ENCODE measurements at regions not wholly inside any gene's neighbourhood (a gene's known extent, or its start where the extent isn't known, plus 50 kb on each side); places are given as distances from the start of the nearest gene placed in this dataset.
A peak's percentile ranks its signal among the peaks of the same experiment; 100 is the strongest.
"Not testable (repeated sequence)": the region's sequence is repeated elsewhere in the genome, so short reads cannot be mapped to it uniquely, and the experiment has no call there.

DNA sequence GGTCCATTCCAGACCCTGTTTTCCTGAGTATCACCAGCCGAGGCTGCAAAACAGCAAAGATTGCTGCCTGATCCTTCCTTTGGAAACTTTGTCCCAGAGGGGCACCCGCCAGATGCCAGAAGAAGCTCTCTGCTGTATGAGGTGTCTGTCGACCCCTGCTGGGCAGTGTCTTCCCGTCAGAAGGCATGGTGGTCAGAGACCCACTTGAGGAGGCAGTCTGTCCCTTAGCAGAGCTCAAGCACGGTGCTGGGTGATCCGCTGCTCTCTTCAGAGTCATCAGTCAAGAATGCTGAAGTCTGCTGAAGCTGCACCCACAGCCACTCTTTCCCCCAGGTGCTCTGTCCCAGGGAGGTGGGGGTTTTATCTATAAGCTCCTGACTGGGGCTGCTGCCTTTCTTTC lies 1121.2 kb downstream of the NSUN3 start:
- no peak for DNase-seq

DNA sequence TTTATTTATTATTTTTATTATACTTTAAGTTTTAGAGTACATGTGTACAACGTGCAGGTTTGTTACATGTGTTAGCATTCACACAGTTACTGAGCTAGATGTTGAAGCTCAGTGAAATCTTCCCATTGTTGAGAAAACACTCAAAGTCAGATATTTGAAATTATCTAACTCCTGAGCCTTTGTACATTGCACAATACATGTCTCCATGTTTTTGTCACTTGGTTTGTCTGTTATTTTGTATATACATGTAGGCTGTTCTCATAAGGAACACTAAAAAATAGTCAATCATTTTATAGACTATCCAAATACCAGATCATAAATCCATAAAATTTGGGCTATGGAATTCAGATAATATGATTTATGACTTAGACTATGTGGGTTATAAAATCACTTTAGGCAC lies 1126.5 kb downstream of the NSUN3 start:
- no peak for DNase-seq

DNA sequence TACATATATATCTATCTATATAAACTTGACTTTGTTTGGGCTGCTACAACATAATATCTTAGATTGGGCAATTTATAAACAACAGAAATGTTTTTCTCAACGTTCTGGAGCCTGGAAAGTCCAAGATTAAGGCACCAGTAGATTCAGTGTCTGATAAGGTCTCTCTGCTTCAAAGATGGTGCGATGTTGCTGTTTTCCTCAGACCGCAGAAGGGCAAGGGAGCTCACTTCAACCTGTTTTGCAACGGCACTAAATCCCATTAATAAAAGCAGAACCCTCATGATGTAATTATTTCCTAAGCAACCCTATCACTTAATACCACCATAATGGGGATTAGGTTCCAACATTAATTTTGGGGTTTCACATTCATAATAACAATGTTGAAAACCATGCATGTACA lies 1134.8 kb downstream of the NSUN3 start:
- no peak for DNase-seq

DNA sequence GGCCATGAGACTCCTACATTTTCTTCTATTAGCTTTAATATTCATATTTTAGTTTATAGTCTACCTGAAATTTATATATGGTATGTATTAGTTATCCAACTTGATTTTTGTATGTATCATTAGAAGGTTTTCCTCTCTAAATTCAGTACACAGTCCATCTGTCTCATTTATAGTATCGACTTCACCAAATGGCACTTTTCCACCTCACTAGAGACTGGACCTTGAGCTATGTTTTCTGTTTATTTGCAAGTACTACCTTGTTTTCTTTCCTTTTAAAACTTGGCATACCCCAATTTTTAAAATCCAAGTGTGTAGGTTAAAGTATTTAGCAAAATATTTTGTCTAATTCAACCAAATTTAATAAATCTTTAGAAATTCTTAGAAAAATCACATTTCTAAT lies 1137.5 kb downstream of the NSUN3 start:
- DNase-seq = peak in 1 of 14 donors; percentile 9

DNA sequence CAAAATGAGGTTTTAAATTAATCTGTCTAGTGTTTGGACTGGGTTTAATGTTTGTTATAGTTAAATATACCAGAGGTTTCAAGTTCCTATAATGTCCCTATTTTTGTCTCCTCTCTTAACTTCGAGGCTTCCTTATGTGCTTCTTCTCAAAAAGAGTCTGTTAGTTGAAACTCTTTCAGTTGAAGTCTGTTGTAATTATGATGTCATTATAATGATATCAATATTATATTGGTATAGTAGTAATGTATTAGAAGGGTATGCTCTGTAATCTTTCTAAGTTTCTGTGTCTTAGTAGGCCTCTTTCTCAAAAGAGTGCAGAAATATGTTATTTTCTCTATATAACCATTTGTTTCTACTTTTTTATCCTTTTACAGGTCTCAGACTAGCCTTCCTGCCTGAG lies 1148.0 kb downstream of the NSUN3 start:
- no peak for DNase-seq

DNA sequence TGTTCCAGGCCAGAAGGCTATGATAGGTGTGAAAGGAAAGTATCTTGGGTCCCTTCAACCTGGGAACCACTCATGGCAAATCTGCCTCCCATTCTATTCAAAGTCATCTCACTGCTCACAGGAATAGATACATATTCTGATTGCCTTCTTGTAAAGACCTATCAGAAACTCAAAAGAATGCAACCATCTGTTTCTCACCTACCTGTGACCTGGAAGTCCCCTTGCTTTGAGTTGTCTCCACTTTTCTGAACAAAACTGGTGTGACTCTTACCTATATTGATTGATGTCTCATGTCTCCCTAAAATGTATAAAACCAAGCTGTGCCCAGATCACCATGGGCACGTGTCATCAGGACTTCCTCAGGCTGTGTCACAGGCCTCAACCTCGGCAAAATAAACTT lies 1149.3 kb downstream of the NSUN3 start:
- DNase-seq = no peak

DNA sequence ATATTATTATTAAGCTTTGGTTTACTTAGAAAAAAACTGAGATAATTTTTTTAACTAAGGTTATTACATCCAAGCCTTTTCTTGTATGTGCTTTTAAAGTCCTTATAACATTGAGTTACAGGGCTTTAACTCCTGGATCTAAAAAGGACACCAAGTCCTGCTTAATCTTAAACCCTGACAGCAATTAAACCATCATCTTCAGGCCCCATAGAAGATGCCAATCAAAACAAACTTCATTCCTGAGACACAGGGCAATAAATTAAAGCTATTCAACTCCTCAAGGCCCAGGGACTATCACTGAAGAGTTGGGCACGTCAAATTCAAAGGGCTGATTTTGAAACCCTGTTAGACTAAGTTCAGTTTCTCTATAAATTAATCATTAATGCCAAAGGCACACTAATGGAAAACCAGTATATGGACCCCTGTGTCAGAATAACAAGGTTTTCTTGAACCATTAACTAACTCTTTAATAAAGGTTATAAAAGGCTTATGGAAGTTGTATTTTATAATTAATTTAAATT lies 1152.6 kb downstream of the NSUN3 start:
- DNase-seq = no peak

DNA sequence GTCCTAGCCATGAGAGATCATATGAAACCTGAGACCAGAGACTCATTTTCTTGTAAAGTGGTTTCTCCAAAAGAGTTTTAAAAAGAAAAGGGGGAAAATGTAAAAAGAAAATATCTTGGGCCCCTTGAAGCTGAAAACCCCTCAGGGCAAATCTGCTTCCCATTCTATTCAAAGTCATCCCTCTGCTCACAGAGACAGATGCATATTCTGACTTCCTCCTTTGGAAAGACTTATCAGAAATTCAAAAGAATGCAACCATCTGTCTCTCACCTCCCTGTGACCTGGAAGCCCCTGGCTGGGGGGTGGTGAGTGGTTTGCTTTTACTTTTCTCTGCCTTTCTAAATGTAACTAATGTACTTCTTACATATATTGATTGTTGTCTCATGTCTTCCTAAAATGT lies 1154.8 kb downstream of the NSUN3 start:
- DNase-seq = no peak

DNA sequence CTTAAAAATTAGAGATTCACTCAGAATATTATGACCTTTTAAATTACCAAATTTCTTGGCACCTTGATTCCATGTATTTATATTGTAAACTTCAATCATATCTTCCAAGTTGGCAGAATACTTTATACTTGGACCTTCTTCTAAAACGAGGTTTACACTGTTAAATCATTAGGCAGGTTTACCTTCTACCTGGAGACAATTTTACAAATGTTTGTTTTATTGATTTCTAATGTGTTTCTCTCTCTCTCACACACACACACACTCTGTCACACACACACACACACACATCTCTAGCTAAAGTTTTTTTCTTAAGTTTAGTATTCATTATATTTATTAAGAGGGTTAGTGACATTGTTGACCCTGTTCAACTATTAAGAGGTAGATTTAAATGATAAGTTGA lies 1155.6 kb downstream of the NSUN3 start:
- DNase-seq = no peak

DNA sequence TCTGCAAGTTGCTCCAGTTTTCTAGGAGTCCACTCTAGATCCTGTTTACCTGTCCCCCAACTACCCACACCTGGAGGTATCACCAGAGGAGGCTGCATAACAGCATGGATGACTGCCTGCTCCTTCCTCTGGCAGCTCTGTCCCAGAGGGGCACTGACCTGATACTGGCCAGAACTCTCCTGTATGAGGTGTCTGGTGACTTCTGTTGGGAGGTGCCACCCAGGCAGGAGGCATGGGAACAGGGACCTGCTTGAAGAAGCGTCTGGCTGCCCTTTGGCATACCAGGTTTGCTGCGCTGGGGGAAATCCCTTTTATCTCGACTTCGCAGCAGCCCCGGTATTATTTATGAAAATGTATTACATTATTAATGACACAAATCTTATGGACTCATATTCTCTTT lies 1163.6 kb downstream of the NSUN3 start:
- DNase-seq = no peak

DNA sequence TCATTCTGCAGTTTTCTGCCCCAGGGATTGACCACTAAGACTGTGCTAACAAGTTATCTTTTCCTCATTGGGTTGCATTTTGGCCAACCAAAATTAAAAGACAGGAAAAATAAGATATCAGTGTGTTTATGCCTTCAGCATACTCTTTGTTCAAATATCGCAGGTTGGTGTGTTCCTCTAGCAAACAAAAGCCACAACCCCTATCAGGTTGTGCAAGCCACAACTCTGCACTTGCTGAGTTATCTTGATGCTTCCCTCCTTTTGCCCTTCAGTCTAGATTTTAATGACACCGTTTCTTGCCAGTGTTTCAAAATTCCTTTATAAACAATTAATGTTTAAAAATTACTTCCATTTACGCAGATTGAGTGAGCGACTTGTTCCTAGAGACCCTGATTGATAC lies 1164.2 kb downstream of the NSUN3 start:
- DNase-seq = no peak

DNA sequence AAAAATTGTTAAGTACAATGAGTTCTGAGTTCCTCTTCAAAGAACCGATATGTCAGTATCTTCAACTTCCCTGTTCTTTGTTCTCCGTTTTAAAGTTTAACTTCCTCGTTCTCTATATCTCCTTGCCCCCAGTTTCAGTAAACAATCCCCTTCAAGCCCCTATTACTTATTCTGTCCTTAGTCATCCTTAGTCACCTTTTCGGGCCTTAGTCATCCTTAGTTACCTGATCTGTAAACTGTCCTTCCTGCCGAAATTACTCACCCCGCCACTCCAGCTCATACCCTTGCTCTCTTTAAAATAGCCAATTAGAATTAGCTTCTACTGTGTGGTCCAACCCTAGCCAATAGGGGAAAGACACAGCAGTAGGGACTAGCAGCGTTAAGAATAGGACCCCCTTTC lies 1165.6 kb downstream of the NSUN3 start:
- DNase-seq = no peak

DNA sequence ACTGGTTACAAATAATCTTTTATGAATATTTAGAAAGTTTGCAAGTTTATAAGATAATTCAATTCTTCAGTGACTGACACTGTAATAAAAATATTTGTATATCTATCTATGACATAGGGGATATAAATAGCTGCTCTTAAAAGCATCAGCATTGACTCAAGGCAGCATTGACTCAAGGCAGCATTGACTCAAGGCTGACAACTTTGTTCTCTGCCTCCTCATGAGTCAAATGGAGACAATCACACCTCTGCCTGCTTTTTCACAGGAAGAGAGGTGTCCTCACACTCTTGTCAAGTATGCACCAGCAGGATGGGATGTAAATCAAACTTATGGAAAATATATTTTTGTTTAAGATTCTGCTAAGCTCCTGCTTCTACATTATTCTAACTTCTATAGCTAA lies 1173.1 kb downstream of the NSUN3 start:
- no peak for DNase-seq

DNA sequence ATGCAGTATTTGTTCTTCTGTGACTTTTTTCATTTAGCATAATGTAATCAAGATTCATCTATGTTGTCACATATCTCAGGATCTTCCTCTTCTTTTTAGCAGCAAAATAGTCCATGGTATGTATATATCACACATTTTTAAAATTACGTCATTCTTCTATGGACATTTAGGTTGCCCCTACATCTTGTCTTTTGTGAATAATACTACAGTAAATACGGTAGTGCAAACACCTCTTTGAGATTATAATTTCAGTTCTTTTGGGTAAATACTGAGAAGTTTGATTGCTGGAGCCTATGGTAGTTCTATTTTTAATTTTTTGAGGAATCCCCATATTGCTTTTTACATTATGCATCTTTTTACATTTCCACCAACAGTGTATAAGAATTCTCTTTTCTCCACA lies 1174.9 kb downstream of the NSUN3 start:
- DNase-seq = no peak

DNA sequence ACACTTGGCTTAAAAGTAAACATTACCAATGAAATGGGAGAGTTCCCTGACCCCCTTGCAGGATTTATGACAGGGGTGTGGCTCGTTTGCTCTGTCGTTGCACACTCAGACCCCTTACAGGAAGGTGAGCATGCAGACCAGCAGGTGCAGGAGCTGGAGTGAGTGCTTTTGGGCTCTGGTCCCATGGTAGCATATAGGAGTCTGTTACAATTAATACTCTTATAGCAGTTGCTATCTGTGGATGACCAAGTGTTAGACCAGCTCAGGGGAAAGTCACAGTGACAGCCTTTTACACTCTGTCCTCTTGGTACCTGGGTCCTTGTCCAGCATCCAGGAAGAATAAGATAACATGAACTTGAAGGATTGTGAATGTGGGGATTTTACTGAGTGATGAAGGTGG lies 1177.5 kb downstream of the NSUN3 start:
- DNase-seq = no peak

DNA sequence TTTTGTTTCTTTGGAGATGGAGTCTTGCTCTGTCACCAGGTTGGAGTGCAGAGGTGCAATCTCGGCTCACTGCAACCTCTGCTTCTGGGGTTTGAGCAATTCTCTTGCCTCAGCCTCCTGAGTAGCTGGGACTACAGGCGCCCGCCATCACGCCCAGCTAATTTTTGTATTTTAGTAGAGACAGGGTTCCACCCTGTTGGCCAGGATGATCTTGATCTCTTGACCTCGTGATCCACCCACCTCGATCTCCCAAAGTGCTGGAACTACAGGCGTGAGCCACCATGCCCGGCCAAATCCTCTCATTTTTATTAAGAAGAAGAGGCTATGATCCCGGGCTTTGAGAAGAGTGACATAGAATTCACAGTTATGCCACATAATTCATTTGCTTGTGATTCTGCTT lies 1178.4 kb downstream of the NSUN3 start:
- DNase-seq = not testable (repeated sequence)

DNA sequence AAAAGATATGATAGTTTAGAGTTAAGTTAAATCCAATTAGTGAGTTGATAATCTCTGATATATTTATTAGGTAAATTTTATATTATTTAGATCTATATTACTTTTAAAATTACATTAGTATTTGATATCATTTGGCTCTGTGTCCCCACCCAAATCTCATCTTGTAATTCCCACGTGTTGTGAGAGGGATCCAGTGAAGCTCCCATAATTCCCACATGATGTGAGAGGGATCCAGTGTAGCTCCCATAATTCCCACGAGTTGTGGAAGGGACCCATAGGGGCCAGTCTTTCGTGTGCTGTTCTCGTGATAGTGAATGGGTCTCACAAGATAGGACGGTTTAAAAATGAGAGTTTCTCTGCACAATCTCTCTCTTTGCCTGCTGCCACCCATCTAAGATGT lies 1183.6 kb downstream of the NSUN3 start:
- no peak for DNase-seq

DNA sequence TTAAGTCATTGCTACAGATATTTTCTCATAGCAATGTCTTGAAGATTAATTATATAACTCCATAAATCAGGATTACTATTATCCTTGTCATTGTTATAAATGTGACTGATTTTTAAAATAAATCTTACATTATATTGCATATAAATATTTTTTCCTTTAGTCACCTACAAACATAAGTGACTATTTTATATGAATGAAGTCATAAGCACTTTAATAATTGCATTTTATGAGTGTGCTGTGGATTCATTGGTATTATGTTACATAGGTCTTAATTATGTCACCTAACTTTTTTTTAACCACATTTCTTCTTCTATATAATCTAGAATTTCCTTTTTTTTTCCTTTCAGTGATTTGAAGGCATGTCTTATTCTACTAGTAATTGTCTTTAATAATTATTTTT lies 1191.2 kb downstream of the NSUN3 start:
- DNase-seq = no peak

DNA sequence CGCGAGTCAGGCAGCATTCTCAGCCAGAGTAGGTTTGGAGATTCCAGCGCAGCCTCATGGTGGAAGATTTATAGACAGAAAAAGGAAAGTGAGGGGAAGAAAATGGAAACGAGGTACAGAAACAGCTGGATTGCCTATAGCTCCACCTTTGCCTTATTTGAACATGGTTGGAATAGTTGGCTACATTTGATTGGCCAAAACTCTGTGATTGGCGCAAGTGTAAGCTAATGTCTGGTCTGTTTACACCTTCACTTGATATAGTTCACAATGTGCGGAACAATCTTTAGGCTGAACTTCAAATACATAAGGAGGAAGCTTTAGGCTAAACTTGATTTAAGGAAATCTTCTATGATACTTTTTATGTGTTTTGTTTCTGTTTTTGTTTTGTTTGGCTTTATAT lies 1191.9 kb downstream of the NSUN3 start:
- no peak for DNase-seq

DNA sequence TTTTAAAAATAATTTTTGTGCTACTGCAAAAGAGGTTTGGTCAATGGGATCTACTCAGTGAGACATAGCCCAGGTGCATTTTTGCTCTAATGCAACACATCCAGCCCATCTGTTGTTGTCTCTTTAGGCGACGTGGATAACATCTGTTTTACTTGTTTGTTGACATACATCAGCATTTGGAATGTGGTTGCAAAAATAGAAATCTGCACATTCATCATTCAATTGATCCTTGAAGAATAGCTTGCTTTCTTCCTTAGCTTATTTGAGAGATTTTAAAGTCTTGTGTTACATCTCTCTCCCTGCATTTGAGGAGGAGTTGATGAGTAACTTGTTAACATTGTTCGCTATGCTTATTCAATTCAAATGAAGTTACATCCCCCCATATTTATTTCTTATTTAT lies 1202.3 kb downstream of the NSUN3 start:
- DNase-seq = no peak

DNA sequence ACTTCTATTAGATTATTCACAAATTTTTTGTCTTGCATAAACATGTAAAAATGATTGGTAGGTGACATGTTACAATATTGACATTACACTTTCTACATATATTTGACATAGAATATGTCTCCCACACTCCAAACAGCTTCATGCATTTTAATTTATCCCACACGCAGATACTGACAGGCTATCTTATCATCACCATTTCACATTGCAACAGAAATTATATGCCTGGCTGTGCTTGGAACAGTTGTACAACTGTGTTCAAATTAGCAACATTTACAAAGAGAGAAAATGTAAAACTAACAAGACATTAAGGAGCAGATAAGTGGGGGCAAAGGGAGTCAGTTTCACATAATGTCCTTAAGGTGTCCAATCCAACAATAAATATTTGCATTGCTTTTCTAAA lies 1208.5 kb downstream of the NSUN3 start:
- DNase-seq = peak in 1 of 14 donors; percentile 15

DNA sequence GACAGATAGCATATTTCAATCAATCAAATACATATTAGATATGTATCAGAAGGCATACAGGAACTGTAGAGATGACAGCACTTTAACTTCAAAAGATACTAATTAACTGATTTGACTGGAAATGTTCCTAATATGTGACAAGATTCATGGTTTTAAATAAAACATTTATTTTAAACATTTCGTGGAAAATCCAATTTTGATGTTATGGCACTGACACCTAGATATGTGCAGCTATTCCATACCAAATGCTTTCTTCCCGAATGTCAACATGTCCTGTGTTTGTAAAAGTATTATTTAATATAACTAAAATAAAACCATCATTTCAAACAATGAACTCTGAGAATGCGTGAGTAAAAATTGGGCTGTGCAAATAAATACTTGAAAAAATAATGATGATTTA lies 1209.3 kb downstream of the NSUN3 start:
- no peak for DNase-seq

DNA sequence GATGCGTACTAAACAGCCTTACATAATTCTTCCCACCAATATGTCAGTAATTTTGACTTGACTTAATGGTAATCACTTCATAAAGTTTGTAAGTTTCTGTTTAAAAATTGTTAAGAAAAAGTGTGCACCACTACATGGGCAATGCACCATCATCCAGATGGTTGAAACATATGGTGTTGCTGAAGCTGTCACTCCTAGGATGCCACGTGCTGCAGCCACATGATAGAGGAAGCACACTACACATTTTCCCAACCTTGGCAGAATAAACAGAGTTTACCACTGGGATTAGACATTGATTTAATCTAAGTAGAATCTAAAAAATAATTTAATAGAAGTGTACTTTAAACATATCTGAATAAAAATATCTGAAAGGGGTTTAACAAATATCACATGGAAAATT lies 1209.9 kb downstream of the NSUN3 start:
- peak in 1 of 14 donors; percentile 70 for DNase-seq

DNA sequence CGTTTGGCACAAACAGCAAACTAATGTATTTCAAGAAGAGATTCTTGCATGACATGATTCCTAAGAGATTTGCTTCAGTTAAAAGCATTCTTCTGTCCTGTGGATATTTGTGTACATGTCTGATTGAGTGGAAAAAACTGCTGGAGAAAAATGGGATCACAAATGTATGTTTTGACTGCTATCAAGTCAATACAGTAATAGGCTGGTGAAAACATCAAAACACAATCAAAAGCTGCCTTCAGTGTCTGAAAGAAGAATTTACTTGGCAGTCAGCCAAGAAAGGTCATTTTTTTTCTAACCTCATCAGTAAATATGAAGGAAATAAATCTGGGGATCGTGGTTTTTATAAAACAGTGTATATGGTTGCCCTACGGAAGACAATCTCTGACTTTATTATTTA lies 1214.8 kb downstream of the NSUN3 start:
- no peak for DNase-seq

DNA sequence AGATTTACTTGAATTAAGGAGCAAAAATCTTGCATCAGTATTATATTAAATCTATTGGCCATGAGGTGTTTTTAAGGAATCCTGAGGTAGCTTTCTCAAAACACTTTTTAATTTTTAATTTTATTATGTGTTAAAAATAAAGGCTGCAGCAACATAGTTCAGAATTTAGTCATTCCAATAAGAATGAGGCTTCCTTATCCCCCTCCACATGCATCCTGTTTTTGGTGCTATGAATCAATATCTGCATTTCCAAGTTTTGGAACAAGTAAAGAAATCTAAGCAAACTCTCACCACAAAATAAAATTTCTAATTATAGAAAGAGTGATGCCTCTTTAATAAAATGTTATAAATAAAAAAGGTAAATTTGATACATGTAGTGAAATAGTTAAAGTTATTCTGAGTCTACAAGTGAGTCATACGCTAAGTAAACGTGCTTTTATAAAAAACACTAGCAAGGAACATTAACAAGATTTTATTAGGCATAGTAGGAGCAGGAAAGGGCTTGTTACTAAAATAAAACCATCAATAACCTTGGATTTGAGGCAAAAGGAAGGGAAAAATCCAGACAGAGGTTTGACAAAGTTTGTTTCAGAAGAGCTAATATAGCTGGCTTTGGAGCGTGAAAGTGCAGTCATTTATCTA lies 1218.0 kb downstream of the NSUN3 start:
- DNase-seq = no peak
